ENCODE measurements at regions not wholly inside any gene's neighbourhood (a gene's known extent, or its start where the extent isn't known, plus 50 kb on each side); places are given as distances from the start of the nearest gene placed in this dataset.
A peak's percentile ranks its signal among the peaks of the same experiment; 100 is the strongest.

DNA sequence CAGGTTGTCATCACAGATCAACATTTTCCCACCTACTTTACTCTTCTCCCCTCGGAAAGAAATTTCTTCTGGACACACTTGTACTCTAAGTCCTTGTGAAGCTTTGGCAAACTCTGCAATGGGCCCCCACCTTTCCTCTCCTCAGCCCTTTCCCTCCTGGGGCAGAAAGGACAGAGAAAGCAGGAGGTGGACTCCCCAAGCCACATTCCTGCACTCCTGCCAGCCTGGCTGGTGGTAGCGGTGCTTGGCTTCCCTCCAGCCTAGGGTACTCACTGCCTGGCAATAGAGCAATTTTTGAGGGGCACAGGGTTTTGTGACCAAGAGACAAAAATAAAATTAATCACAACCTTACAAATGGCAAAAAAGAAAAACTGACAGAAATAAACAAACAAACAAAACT lies 451.4 kb downstream of the ZSWIM6 start:
- no peak for ATAC-seq (ENCODE audit: low read depth in 2 of 2)

DNA sequence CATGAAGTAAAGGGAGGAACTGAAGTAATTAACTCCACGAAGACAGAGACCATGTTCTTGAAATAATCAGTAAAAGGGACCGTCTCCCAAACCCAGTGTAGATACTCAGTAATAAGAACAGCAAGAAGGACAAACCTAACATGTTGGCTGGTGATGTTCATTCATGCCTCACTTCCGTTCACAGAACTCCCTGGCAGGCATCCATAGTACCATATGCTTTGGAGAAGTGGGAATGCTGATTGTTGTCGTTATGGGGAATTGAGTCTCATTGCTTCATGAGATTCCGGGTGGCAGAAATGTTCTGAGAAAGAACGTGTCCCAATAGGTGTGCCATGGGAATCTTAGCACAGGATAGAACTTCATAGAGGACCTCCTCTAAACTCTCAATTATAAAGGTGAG lies 452.3 kb downstream of the ZSWIM6 start:
- Mint-ChIP-seq H3K27ac (no peak overlapping the region), H3K36me3 (no peaks in the 10 kb centered on the region), H3K9me3 (peaks cover 0 to 4% (median 0%) of the 10 kb centered on the region in 7 donors), H3K4me1 (no peaks in the 10 kb centered on the region), H3K27me3 (peaks cover 0 to 19% (median 14%) of the 10 kb centered on the region in 3 donors), H3K4me3 (no peak overlapping the region)
- ATAC-seq (ENCODE audit: low read depth in 2 of 2): no peak
- no peak for DNase-seq

More for the DNA sequence above, 451.4 kb downstream of the ZSWIM6 start:
- peaks cover 2 to 23% (median 22%) of the 10 kb centered on the region in 3 donors for H3K27me3 Mint-ChIP-seq
- no peak for DNase-seq
- H3K4me3 Mint-ChIP-seq: no peak overlapping the region
- no peaks in the 10 kb centered on the region for H3K4me1 Mint-ChIP-seq
- no peak overlapping the region for H3K27ac Mint-ChIP-seq
- peaks cover 0 to 4% (median 0%) of the 10 kb centered on the region in 7 donors for H3K9me3 Mint-ChIP-seq
- H3K36me3 Mint-ChIP-seq: no peaks in the 10 kb centered on the region

DNA sequence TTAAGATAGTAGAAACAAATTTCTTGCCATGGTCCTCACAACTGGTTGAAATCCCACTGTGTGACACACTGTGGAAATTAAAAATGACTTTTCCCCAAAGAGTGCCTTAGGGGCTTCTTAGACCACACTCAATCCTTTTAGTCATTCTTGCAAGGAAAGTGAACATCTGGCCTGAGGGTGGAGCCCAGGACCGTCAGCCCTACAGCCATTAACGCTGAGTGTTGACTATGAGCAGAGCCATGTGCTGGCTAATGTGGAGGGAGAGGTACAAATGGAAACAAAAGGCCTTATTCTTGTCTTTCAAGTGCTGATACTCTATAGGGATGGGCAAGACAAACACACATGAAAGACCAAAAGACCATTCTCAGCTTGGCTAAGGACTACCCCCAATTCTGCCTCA lies 456.5 kb downstream of the ZSWIM6 start:
- Mint-ChIP-seq H3K4me1 (no peaks in the 10 kb centered on the region), H3K4me3 (no peak overlapping the region), H3K27ac (no peak overlapping the region), H3K27me3 (peaks cover 0 to 19% (median 11%) of the 10 kb centered on the region in 3 donors), H3K36me3 (no peaks in the 10 kb centered on the region), H3K9me3 (peaks cover 0 to 4% (median 0%) of the 10 kb centered on the region in 7 donors)
- DNase-seq (no peak), ATAC-seq (ENCODE audit: low read depth in 2 of 2) (no peak)

DNA sequence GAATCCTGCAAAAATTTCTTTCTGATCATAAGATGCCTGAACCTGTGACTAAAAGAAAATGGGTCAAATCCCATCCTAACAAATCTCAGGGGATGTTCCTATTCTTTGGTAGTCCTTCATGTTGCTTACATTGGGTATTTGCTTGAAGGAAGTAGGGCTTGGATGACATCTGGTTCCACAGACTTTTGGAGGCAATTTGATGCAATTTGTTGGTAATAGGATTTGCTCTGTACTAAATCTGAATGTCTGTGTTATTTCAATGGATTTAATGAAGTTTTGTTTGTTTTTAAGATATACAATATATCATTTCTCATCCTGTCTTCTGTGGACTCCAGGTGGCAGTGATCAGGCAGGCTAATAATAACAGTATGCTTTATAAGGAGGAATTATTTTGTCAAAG lies 457.9 kb downstream of the ZSWIM6 start:
- H3K4me3 Mint-ChIP-seq: no peak overlapping the region
- peaks cover 0 to 3% (median 0%) of the 10 kb centered on the region in 7 donors for H3K9me3 Mint-ChIP-seq
- ATAC-seq (ENCODE audit: low read depth in 2 of 2): no peak
- DNase-seq: no peak
- H3K27me3 Mint-ChIP-seq: peaks cover 3 to 19% (median 11%) of the 10 kb centered on the region in 3 donors
- no peak overlapping the region for H3K27ac Mint-ChIP-seq
- H3K4me1 Mint-ChIP-seq: no peaks in the 10 kb centered on the region
- H3K36me3 Mint-ChIP-seq: no peaks in the 10 kb centered on the region

DNA sequence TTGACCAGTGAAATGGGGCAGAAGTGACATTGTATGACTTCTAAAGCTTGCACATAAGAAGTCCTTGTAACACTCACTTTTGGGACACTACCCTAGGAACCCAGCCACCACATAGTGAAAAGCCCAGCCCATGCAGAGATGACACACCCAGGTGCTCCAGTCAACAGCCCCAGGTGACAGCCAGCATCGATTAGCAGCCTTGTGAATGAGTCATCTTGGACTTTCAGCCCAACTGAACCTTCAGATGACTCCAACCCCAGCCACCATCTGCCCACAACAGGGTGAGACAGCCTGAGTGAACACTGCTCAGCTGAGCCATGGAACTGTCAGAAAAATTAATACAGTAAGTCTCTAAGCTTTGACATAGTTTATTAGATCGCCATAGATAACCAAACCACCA lies 458.6 kb downstream of the ZSWIM6 start:
- no peak for DNase-seq
- Mint-ChIP-seq H3K27ac (no peak overlapping the region), H3K4me3 (no peak overlapping the region), H3K27me3 (peaks cover 4 to 19% (median 10%) of the 10 kb centered on the region in 3 donors), H3K9me3 (peaks cover 0 to 2% (median 0%) of the 10 kb centered on the region in 7 donors), H3K4me1 (no peaks in the 10 kb centered on the region), H3K36me3 (no peaks in the 10 kb centered on the region)
- ATAC-seq (ENCODE audit: low read depth in 2 of 2): no peak

DNA sequence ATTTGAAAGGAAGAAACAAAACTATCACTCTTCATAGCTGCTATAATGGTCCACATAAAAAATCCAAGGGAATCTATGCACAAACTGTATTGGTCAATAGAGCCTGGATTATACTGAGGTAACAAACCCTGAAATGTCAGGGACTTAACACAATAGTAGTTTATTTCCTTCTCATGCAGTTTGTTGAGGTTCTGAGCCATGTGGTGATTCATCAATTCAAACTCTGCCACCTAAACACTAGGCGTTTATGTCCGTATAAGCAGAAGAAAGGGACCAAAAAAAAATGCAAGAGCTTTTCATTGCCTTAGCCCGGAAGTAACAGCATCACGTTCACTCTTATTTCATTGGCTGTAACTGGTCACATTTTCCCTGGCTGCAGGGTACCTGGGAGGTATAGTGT lies 464.7 kb downstream of the ZSWIM6 start:
- no peak overlapping the region for H3K4me3 Mint-ChIP-seq
- peaks cover 4 to 7% (median 5%) of the 10 kb centered on the region in 3 donors for H3K27me3 Mint-ChIP-seq

DNA sequence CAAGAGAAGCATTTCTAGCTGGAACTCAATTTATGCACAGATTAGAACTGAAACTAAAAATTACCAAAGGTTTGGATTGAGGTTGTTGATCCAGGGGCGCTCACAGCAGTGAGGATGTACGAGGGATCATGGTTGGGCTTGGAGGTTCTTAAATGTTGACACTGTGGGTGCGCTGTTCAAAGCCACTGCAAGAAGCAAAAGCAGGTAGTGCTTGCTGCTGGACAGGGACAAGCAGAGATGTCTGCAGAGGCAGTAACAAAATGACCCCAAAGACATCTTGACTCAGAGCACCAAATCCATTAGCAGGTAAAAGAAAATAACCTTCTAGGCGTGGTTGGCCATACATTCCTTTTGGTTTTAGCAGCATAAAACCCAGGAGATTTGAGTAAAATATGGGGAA lies 468.4 kb downstream of the ZSWIM6 start:
- H3K4me1 Mint-ChIP-seq: no peaks in the 10 kb centered on the region
- no peak for ATAC-seq (ENCODE audit: low read depth in 2 of 2)
- no peak overlapping the region for H3K4me3 Mint-ChIP-seq
- peaks cover 0 to 5% (median 5%) of the 10 kb centered on the region in 3 donors for H3K27me3 Mint-ChIP-seq
- H3K36me3 Mint-ChIP-seq: no peaks in the 10 kb centered on the region
- H3K27ac Mint-ChIP-seq: no peak overlapping the region
- DNase-seq: no peak
- H3K9me3 Mint-ChIP-seq: no peaks in the 10 kb centered on the region

More for the DNA sequence above, 464.7 kb downstream of the ZSWIM6 start:
- DNase-seq: no peak
- H3K36me3 Mint-ChIP-seq: no peaks in the 10 kb centered on the region
- ATAC-seq (ENCODE audit: low read depth in 2 of 2): no peak
- H3K4me1 Mint-ChIP-seq: no peaks in the 10 kb centered on the region
- no peak overlapping the region for H3K27ac Mint-ChIP-seq
- no peaks in the 10 kb centered on the region for H3K9me3 Mint-ChIP-seq

DNA sequence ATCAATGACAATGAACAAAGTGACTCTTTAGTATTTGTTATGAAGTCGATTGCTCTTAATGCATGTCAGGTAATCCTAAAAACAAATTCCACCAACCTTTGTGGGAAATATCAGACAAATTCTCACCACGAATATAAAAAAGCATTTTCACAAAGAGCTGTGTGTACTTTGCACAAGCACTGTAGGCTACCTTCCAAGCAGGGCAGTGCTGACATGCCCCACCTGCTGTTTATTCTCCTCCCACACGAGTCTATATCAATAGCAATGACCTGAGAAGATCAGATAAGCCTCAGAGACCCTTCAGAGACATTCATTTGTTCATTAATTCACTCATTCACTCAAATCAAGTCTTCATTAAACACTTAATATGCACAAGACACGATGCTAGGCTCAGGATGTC lies 469.1 kb downstream of the ZSWIM6 start:
- Mint-ChIP-seq H3K4me1 (no peaks in the 10 kb centered on the region), H3K36me3 (no peaks in the 10 kb centered on the region), H3K9me3 (no peaks in the 10 kb centered on the region), H3K4me3 (no peak overlapping the region), H3K27me3 (peaks cover 0 to 5% (median 5%) of the 10 kb centered on the region in 3 donors), H3K27ac (no peak overlapping the region)
- no peak for DNase-seq
- no peak for ATAC-seq (ENCODE audit: low read depth in 2 of 2)

DNA sequence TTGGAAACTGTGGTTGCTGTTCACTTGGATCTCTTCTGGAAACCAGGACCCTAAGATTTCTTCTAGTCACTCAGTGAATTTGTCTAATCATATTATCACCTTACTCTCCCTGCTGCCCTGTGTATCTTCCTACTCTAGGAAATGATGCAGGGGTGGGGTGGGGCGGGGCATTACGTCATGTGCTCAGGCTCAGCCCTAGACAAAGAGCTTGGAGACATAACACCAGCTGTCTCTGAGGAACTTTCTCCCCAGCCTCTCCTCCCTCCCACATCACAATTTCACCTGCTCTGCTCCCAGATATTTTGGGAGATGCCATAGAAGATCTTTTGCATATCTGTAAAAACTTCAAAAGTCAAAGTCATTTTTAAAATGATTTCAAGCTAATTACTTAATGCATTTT lies 470.4 kb downstream of the ZSWIM6 start:
- Mint-ChIP-seq H3K4me3 (no peak overlapping the region), H3K4me1 (no peaks in the 10 kb centered on the region), H3K27me3 (peaks cover 5 to 12% (median 5%) of the 10 kb centered on the region in 3 donors), H3K9me3 (no peaks in the 10 kb centered on the region), H3K36me3 (no peaks in the 10 kb centered on the region), H3K27ac (no peak overlapping the region)
- DNase-seq (no peak), ATAC-seq (ENCODE audit: low read depth in 2 of 2) (no peak)

DNA sequence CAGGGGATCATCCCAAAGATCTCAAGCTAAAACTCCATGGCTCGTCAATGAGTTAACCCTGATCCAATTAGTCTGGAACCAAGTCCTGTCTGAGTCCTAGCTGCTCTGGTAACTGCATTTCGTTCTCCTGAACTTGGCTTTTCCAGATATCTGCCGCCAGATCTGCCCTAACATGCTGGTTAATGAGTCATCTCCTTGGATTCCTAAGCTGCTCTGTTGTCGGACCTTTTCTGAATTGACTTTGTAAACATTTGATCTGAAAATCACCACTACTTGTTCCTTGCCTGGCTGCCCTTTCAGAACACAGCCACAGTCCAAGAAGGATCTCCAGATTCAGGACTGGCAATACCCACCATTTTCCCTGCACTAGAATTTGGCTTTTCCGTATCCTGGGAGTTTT lies 473.0 kb downstream of the ZSWIM6 start:
- Mint-ChIP-seq H3K4me1 (no peaks in the 10 kb centered on the region), H3K36me3 (no peaks in the 10 kb centered on the region), H3K9me3 (no peaks in the 10 kb centered on the region), H3K4me3 (no peak overlapping the region), H3K27ac (no peak overlapping the region), H3K27me3 (peaks cover 0 to 17% (median 5%) of the 10 kb centered on the region in 3 donors)
- ATAC-seq (ENCODE audit: low read depth in 2 of 2) (no peak), DNase-seq (no peak)

DNA sequence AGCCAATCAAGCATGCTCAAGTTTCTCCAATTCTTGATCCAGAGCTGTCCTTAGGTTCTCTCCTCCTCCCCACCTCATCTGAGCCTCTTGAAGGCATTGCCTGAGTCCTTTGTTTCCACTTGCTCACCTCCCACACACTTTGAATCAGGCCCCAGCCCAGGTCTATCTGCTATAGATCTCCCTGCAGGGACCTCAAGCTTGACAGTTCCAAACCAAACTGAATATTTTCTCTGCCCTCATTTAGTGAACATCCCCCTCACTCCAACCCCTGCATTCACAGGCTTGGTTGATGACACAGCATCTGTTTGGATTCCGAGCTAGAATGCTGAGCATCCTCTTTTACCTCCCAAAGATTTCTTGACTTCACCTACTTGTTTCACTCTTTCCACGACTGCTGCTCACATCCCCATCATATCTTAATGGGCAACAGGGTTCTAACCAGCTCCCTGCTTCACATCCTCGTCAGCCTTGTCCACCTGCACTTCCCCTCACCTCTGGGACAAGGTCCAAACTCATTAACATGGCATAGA lies 474.5 kb downstream of the ZSWIM6 start:
- no peaks in the 10 kb centered on the region for H3K36me3 Mint-ChIP-seq
- ATAC-seq (ENCODE audit: low read depth in 2 of 2): no peak
- no peak overlapping the region for H3K4me3 Mint-ChIP-seq
- peak overlapping the region in 1 of 6 donors; percentile 65 for H3K27ac Mint-ChIP-seq
- DNase-seq: no peak
- no peaks in the 10 kb centered on the region for H3K4me1 Mint-ChIP-seq
- H3K9me3 Mint-ChIP-seq: no peaks in the 10 kb centered on the region
- peaks cover 4 to 23% (median 11%) of the 10 kb centered on the region in 3 donors for H3K27me3 Mint-ChIP-seq

DNA sequence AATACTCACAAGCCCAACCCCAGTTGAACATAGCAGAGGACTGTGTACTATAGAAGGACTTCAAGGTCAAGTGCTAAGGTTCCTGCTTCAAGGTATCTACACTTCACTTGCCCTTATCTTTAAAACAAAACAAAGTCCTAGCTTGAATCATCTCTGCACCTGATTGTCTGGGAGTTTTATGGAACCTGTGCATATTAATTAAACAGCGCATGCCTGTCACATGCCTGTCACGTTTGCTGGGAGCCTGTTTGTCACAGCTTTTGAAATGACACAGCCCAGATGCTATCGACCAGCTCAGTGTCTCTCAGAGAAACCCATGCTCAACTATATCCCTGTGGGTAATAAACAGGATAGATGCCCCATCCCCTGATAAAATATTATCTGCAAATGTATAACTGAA lies 476.0 kb downstream of the ZSWIM6 start:
- H3K27me3 Mint-ChIP-seq: peaks cover 6 to 25% (median 15%) of the 10 kb centered on the region in 3 donors
- no peaks in the 10 kb centered on the region for H3K4me1 Mint-ChIP-seq
- H3K9me3 Mint-ChIP-seq: no peaks in the 10 kb centered on the region
- no peaks in the 10 kb centered on the region for H3K36me3 Mint-ChIP-seq
- no peak overlapping the region for H3K27ac Mint-ChIP-seq
- ATAC-seq (ENCODE audit: low read depth in 2 of 2): no peak
- no peak overlapping the region for H3K4me3 Mint-ChIP-seq
- no peak for DNase-seq

DNA sequence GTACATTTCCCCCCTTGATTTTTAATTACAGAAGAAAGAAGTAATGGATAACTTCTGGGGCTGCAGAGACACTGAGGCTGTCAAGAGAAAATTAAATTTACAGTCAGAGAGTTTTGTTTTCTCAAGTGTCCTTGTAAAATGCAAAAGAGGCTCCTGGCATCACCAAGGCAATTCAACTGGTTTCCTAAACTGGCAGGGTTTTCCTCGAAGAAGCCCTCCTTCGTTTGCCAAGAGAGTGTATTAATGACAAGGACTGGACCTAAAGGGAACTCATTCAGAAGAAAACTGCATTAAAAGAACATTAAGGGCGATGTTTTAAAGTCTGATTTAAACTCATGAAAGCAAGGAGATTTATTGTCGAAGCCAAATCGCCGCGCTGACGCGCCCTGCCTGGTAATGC lies 476.9 kb downstream of the ZSWIM6 start:
- no peak for DNase-seq
- ATAC-seq (ENCODE audit: low read depth in 2 of 2): no peak
- Mint-ChIP-seq H3K27ac (no peak overlapping the region), H3K27me3 (peaks cover 6 to 25% (median 15%) of the 10 kb centered on the region in 3 donors), H3K4me3 (no peak overlapping the region), H3K36me3 (no peaks in the 10 kb centered on the region), H3K9me3 (no peaks in the 10 kb centered on the region), H3K4me1 (no peaks in the 10 kb centered on the region)

DNA sequence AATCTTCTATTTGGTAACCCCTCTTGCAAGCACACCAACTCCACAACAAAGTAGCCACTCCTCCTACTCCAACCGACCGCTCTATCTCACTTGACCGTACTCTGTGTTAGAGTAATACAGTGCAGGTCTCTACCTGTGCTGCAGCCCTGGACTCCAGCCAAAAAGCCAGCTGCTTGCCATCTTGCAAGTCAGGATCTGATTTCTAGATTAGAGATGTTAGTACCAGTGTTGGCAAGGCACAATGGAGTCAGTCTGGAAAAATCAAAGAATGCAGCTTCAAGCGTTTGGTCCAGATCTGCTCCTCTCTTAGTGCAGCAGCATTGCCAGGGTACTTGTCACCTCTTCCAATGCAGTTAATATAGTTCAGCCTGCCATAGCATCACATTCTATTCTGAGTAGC lies 477.6 kb downstream of the ZSWIM6 start:
- H3K4me1 Mint-ChIP-seq: no peaks in the 10 kb centered on the region
- H3K36me3 Mint-ChIP-seq: no peaks in the 10 kb centered on the region
- H3K4me3 Mint-ChIP-seq: peak overlapping the region in 1 of 8 donors; percentile 5
- no peak for ATAC-seq (ENCODE audit: low read depth in 2 of 2)
- H3K27me3 Mint-ChIP-seq: peaks cover 8 to 25% (median 15%) of the 10 kb centered on the region in 3 donors
- no peak for DNase-seq
- peak overlapping the region in 1 of 6 donors; percentile 76 for H3K27ac Mint-ChIP-seq
- H3K9me3 Mint-ChIP-seq: no peaks in the 10 kb centered on the region

DNA sequence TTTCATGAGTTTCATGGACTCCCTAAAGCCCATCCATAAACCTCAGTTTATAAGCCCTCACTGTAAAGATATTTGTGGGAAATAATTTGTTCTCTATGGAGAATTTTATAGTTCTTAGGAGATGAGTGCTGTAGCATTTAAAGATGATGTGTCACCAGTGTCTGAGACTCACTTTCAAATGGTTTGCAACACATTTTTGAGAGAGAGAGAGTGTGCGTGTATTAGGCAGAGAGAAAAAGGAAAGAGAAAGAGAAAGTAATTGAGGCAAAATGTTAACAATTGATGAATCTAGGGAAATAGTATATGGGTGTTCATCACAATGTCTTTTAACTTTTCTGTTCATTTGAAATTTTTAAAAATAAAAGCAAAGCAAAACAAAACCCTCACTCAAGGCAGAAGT lies 479.0 kb downstream of the ZSWIM6 start:
- Mint-ChIP-seq H3K27ac (no peak overlapping the region), H3K36me3 (no peaks in the 10 kb centered on the region), H3K4me3 (no peak overlapping the region), H3K4me1 (no peaks in the 10 kb centered on the region), H3K27me3 (peaks cover 13 to 30% (median 23%) of the 10 kb centered on the region in 3 donors), H3K9me3 (no peaks in the 10 kb centered on the region)
- ATAC-seq (ENCODE audit: low read depth in 2 of 2): no peak
- no peak for DNase-seq

Data from naive B cell (primary cell).